HG02798 (cell line): ENCODE measurements at regions not wholly inside any gene's neighbourhood (a gene's known extent, or its start where the extent isn't known, plus 50 kb on each side); places are given as distances from the start of the nearest gene placed in this dataset.

Source experiments
- ATAC-seq: cut with Tn5 transposase; IDR thresholded peaks from one replicate; pipeline ENCODE4 v1.9.1; 2021; ENCODE audit warnings: mild to moderate bottlenecking; ENCODE audit not compliant: unreplicated experiment, poor library complexity

GRCh38 chrX:13266641-13267345, 53.1 kb downstream of the ATXN3L start:
- peak; percentile 51 for ATAC-seq

GRCh38 chrX:13265549-13266132, 54.2 kb downstream of the ATXN3L start:
- ATAC-seq = no peak

DNA sequence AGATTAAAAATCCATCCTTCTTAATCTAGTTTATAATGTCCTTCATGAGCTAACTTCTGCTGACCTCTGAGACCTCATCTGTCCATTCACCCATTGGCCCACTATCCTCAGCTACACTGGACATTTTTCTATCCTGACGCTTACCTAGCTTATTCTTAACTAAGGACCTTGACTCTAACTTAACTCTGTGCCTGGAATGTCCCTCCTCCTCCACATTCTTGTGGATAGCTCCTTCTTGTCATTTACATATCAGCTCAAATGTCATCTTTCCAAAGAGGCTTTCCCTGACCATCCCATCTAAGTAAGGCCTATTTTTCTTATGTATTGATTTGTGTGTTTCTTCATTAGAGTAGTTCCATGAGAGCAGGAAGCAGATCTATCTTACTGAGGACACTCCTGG, 54.7 kb downstream of the ATXN3L start:
- ATAC-seq = no peak

DNA sequence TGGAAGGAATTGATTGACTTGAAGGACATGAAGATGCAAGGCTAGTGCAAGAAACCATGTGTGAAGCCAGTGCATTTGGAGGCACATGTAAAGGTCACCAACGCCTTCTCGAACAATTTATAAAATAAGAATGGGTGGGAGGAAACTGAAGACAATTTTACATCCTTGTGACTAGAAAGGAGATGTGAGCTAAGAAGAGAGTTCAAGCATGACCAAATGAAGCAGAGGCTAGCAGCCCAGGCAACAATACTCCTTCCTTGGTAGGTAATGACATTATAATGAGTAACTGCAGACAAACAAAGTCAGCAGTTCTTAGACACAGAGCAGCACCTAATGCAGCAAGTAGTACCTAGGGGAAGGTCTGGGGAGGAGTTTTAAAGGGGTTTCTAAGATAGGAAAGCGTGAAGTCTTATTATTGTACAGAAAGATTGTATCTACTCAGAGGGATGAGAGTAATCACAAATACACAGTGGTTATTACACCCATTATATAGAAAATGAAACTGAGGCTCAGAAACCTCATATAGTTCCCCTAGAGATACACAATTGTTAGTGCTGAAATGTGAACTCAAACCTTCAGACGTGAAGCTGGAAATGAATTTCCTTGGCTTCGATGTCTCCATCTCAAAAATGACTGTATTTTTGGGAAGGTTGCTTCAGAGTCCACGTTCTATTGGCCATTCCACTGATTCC, 56.1 kb downstream of the ATXN3L start:
- peak; percentile 50 for ATAC-seq

DNA sequence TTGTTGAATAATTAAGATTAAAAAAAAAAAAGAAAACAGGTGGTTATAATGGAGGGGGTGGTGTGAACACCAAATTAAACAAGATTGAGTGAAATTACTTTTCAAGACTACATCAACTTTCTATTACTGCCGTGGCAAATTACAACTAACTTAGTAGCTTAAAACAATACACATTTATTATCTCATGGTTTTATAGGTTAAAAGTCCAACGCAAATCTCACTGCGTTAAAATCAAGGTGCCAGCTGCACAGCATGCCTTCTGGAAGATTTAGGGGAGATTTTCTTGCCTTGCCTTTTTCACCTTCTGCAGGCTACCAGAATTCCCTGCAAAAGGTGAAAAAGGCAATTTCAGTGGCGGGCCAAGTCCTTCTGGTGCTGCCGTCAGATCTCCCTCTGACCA, 58.5 kb downstream of the ATXN3L start:
- ATAC-seq = no peak

- no peak for ATAC-seq
Observed at GRCh38 chrX:13260598-13260997, 59.3 kb downstream of the ATXN3L start.

DNA sequence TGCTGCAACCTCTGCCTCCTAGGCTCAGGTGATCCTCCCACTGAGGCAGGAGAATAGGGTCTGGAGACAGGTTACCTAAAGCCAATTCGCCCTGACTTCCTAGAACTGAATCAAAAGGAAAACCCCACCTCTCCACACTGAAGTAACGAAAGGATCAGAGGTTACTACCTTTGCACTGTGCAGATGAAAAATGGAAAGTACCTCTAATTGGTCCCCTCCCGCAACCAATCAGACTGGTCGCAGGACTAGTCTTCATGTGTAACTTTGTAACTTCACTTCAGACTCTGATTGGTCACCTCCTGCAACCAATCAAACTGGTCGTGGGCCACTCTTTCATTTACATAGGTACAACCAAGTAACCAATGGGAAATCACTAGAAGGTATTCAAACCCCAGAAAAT, 61.1 kb downstream of the ATXN3L start:
- ATAC-seq = no peak

GRCh38 chrX:13258052-13258444, 61.8 kb downstream of the ATXN3L start:
- no peak for ATAC-seq

- ATAC-seq = peak; percentile 48
Observed at GRCh38 chrX:13257223-13258051, 62.4 kb downstream of the ATXN3L start.

GRCh38 chrX:13256603-13257002, 63.2 kb downstream of the ATXN3L start:
- ATAC-seq = peak; percentile 34

- ATAC-seq = no peak
Observed at GRCh38 chrX:13254870-13255269, 65.0 kb downstream of the ATXN3L start.

DNA sequence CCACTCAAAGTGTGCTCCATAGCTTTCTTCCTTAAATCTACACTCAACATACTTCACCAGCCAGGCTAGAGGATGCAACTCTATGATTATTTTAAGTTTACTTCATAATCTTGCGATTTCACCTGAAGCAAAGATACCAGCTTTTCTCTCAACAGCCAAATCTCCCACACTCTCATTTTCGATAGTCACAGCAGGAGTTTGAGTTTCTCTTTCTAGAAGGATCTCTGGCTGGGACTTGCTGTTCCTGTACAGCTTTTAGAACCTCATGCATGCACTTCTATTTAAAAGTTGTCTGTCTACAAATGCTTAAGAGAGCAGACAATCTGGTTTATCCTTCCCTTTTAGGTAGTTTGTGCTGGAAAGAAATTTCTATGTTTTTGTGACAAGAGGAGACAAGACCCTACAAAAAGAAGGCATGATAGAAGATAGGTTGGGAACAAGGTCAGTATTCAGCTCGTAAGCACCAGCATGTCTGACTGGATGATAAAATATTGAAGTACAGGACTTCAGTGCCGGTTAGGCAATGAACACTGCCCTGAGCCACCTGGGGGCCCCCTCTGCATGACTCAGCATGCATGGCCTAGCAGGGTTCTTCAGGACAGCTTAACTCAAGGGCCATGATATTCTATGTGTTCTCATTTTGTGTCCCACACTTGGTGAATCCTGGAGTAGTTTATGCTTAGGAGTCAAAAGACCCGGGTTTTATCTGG, 65.6 kb downstream of the ATXN3L start:
- peak; percentile 61 for ATAC-seq

DNA sequence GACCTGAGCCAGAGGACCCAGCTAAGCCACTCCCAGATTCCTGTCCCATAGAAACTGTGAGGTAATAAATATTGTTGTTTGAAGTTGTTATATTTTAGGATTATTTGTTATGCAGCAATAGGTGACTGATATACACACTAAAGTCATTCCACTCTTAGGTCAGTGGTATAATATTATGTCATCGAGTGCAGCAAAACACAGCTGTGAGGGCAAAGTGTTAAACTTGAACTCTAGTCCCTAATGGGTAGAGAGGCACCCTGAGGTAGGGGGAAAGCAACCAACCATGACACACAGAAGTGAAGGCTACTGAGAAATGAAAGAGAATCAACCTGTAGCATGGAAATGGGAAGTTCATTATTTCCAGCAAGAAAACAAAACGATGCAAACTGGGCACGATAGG, 66.6 kb downstream of the ATXN3L start:
- no peak for ATAC-seq

DNA sequence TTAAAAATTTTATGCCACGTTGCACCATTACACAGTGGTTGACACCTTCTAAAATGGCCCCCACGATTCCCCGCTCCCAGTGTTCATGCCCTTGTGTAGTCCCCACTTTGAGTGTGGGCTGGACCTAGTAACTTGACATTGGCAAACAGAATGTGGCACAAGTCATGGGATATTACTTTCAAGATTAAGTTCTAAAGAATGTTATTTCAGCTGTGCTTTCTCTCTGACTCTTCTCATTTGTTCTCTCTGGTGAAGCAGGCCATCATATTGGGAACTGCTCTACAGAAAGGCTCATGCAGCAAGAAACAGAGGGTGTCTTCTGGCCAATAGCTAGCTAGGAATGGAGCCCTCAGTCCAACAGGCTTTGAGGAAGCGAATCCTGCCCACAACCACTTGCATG, 67.1 kb downstream of the ATXN3L start:
- no peak for ATAC-seq

GRCh38 chrX:13250826-13251580, 68.8 kb downstream of the ATXN3L start:
- no peak for ATAC-seq

- no peak for ATAC-seq
Observed at GRCh38 chrX:13248867-13249486, 70.9 kb downstream of the ATXN3L start.

GRCh38 chrX:13239272-13239671, 80.6 kb downstream of the ATXN3L start:
- no peak for ATAC-seq

DNA sequence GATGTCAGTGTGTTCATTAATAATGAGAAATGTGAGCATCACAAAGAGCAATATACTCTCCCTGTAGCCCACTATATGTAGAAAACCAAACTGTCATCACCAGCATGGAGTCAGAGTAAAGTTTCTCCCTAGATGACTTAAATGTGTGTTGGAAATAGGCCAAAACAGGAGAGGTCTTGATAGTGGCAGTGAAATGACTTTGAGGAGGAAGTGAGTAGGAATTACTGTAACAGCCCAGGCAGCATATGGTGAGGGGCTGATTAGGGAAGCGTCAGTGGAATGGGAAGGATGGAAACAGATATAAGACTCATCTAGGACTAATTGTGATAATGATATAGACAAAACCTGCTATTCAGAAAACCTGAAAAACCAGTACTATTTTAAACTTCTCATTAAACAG, 83.9 kb downstream of the ATXN3L start:
- no peak for ATAC-seq

DNA sequence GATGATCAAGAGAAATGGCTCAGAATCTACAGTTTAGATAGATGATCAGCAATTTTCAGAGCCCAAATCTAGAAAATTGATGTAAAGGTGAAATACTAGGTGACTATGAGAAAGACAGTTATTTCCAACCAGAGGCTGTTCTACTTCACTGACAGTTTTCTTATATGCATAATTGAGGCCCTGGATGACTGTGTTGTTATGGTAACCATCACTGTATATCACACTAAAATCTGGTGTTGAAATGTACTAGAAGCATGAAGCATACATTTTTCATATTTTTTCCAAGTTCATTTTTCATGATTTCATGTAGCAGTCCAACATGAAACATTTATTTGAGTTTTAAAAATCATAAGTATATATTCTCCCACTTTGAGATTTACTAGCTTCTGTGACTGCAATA, 87.4 kb downstream of the ATXN3L start:
- ATAC-seq = no peak
